ENCODE measurements at regions not wholly inside any gene's neighbourhood (a gene's known extent, or its start where the extent isn't known, plus 50 kb on each side); places are given as distances from the start of the nearest gene placed in this dataset.

DNA sequence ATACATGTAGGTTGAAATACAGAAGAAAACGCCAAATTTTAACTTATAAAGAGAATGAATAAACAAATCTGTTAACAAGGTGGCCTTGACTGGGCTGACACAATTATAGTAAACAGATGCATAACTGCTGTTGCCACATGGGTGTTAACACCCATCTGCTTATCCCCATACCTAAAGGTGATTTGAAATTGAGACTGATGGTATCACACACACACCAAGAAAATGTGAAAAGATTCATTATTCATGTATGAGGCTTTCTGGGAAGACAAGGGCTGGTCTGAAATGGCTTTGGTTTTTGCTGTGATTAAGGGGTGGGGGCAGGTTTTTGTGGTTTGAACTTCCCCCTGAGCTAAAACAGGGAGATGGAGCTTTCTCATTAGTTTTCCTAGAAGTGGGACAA lies 156.6 kb downstream of the SYT10 start:
- TF ChIP-seq, protein P1, sequence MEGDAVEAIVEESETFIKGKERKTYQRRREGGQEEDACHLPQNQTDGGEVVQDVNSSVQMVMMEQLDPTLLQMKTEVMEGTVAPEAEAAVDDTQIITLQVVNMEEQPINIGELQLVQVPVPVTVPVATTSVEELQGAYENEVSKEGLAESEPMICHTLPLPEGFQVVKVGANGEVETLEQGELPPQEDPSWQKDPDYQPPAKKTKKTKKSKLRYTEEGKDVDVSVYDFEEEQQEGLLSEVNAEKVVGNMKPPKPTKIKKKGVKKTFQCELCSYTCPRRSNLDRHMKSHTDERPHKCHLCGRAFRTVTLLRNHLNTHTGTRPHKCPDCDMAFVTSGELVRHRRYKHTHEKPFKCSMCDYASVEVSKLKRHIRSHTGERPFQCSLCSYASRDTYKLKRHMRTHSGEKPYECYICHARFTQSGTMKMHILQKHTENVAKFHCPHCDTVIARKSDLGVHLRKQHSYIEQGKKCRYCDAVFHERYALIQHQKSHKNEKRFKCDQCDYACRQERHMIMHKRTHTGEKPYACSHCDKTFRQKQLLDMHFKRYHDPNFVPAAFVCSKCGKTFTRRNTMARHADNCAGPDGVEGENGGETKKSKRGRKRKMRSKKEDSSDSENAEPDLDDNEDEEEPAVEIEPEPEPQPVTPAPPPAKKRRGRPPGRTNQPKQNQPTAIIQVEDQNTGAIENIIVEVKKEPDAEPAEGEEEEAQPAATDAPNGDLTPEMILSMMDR (conservative IDR thresholded peaks at IDR 0.05; ENCODE audit: low read length): no peak
- no peak for TF ChIP-seq EZH2phosphoT487 (IDR thresholded peaks at IDR 0.05; ENCODE audit: borderline replicate concordance, low read depth, low read length)
